ENCODE measurements at regions not wholly inside any gene's neighbourhood (a gene's known extent, or its start where the extent isn't known, plus 50 kb on each side); places are given as distances from the start of the nearest gene placed in this dataset.

DNA sequence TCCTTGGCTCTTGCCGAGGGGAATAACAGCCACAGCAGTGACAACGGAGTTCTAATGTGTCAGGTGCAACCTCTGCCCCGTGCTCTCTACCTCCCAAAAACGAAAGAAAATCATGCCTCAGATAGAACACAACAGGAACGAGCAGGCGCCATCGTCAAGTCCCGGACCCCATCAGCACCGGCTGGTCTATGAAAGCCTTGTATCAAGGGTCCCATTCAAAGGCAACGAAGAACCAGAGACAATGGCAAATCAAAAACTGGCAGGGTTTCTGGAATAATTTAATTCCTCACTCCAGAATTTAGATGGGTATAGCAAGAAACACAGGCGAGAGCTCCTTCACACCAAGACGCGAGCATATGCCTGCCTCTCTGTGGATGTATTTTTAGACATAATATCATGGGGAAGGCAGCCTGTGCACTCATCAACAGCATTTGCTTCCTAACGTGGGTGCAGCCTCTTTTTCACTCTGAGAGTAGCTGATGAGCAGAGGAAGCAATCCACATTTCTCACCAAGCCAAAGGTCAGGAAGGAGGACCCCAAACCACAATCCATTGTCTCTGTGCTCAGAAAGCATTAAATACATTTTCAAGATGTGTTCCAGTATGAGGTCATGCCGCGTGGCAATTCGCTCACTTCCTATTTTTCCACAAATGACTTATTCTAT, 193.4 kb upstream of the BLID start:
- DNase-seq, result no peak

DNA sequence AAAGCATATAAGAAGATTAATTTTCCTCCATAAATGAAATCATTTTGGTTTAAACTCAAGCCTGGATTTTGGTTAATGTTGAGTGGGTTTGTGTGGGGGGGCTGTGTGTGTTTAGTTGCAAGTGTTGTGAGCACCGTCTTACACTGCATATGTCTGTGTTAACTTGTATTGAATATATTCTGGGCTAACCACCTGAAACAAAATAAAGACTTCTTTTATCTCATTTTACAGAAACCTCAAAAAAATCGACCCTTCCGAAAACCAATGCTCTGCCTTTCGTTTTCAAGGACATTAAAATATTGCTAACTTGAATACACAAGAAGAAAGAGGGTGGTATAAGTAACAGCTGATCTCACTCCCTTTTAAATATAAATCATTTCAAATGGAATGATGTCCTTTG, 192.2 kb upstream of the BLID start:
- no peak for DNase-seq

DNA sequence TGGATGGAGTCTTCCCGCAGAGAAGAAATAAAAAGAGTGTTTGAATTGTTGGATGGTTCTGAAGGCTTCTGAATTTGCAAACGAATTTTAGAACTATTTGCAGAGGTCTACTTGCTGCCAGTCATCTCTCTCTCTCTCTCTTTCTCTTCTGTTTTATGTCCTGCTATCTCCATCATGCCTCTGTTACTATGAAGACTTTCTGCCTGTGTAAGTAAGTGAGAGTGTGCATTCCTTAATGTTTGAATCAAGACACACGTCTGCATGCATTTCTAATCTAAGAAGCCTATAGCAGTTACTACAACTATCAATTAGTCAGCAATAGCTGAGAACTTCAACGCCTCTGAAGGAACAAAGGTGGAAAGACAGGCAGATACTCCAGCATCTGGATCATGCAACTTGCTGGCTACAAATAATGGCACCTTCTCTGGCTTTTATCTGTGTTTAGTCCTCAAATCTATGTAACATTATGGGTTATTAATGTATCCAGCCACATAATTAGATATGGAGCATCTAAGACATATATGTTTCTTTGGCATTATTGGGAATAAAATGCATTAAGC, 191.5 kb upstream of the BLID start:
- no peak for DNase-seq

DNA sequence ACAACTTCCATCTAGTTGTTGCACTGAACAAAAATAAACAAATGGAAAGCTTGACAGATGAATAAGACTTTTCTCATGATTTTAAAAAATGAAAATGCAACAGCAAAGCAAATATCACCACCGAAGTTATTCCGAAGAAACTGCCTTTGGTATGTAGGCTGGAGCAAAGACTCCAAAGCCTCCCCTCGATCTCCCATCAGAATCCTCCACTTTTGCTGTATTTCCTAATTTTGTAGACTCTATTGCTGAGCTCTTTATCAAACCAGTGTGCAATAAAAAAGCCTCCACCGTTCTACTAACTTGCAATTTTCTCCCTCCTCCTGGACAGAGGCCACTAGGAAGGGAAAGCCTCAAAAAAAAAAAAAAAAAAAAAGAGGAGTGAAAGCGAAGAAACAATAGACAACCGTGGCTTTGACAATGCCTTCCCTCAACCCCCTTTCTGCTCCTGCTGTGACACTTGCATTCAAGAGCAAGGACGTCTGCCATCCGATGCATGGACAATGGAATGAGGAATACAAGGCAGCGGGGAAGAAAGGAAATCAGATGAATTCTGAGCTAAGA, 190.9 kb upstream of the BLID start:
- DNase-seq, result no peak

DNA sequence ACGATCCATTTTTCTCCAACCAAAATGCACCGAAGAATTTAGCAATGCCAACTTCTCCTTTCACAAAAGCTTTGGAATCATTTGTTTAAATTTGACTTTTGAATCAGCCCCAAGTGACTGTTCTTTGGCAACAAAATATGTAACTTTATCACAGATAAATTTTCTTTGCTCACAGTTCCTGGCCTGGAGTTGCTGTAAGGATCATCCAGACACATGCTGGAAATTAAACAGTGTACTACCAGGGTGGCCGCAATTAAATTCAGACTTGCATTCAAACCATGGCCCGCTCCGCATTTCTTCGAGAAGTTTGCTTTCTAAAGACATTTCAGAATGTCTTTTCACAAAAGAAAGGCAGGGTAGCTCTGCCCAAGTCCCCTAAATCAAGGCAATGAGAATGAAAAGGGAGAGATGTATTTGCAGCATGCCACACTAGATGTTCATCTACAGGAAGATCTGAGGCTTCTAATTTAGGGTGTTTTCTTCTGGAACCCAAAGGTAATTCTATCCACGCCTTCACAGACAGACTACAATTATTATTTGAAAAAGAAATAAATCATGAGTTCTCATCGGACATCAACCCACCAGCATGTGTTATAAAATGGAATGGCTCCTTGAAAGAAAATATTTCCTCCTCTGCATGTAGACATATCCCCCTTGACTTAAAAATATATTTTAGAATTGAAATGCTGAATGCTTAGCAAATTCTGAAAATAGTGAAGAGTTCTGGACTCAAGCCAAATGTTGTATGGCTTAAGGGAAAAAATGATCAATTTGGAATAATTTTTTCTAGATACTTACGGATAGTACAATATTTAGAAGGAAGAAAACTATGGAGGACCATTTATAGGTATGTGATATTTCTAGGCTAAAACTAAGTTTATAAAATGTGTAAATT, 189.7 kb upstream of the BLID start:
- DNase-seq, result no peak

DNA sequence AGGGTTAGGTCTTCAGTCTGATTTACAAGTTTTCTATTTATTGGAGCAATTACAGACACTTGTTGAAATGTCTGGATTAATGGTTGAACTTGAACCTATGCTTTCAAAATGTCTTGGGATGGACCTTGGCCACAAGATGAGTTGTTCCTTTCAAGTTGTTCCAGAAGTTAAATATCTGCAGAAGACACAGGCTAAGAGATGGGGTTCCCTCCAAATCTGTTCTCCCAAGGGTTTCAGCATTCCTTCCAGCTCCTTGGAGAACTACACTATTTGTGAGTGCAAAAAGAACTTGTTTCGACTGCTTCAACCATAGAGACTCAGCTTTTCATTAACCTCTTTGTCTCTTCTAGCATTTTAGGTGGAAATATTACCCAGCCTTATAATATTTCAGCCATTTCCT, 189.0 kb upstream of the BLID start:
- no peak for DNase-seq

DNA sequence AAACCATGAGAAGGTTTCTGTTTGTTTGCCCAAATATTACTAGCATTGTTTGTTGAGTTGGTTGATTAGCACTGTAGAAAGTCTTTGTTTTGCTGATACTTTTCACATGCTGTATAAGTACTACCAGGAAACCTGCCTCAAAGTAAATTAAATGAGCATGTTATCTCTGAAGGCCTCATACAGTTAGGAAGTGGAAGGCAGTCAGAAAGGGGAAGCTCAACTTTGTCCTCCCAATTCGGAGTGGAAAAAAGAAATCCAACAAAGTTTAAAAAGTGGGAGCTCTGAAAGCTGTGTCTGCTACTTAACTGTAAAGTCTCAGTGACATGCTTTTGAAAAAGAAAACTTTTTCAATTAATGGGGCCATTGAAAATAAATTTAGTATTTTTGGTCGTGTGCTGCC, 188.3 kb upstream of the BLID start:
- DNase-seq, result no peak

DNA sequence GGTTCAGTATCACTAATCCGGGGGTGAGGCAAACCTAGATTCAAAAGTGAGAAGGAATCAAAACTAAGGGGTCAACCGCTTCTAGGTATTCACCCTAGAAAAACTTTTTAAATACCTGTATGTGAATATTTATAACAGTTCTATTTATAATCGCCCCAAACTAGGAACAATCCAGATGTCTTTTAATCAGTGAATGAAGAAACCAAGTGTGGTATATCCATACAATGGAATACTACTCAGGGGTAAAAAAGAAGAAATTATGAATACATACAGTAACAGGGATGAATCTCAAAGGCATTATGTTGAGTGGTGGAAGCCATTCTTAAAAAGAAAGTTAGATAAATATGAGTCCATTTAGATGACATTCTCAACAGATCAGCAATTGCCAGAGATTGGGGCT, 178.0 kb upstream of the BLID start:
- no peak for DNase-seq

DNA sequence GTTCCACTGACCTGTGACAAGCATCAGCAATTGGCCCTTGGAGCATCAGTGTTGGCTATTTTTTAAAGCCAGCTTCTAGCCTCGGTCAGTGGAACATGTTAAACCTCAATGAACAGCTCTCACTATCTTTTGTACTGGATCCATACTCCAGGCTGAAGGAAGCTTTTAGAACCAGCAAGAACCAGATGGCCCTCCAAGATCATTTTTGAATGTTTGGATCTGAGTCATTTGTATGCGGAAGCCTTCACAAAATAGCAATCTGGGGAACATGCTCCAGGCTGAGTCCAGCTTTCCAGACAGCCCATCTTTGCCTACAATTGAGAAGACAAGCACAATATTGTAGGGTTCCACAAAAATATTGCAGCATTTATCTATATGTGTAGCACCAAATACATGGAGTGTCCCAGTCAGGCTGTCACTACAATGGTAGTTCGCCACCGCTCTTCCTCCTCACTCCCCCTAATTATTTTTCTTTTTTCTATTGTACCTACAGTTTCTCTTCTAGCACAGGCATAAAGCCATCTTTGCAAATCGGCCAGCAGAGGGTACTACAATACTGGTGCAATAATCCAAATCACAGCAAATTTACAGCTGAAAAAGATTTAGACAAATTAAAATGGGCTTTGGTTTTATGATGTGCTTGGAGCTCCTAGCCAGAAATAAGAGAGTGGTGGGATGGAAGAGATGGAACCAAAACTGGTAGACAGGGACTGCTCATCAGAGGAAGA, 177.4 kb upstream of the BLID start:
- DNase-seq, result no peak

DNA sequence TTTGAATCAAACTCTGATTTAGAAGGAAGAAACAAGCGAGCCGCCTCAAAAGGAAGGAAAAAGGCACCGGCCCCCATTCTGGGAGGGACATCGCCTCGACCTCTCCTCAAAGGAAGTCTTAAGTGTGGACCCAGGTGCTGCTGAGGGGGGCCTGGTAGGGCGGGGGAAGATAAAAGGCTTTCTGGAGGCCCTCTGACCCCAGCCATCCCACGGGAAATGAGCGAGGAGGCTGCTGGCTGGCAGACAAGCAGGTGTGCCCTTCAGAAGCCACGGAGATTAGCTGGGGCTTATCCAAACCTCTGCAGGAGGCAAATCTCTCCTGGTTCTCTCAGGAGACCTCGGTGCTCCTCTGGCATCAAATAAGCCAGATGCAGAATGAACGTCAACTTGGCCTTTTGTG, 171.4 kb upstream of the BLID start:
- DNase-seq, result no peak

DNA sequence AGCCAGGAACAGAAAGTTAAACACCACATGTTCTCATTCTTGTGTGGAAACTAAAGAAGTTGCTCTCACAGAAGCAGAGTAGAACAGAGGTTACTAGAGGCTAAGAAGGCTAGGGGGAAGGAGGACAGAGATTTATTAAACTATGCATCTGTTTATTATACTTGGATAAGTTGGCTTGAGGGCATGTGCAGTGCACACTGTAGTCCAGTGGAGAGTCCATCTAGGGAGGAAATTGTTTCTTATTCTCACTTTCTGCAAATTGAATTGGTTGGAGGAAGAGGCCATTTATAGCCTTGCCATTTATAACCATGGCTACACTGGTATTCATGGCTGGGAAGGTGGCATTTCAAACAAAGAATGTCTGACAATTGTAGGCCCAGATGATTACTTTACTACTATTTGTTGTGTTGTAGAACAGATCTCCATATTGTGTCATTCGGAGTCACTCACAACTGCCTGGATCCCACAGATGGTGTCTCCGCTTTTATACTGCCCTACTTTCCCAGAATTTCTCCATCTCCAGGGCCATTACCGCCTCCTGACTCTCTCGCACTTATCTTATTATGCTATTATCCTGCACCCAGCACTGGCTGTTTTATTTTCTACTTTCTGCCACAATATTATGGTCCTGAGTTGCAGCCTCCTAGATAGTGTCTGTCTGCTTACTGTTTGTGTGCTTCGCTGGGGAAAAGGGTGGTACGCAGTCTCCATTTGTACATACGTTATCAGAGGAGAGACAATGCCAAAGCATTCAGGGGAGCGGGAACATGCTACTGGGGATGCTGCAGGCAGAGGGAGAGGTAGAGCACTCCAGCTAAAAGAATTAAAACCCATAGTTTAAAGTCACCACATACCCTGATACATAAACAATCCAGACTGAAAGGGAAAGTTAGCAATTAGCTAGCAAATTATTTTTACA, 169.3 kb upstream of the BLID start:
- no peak for DNase-seq

DNA sequence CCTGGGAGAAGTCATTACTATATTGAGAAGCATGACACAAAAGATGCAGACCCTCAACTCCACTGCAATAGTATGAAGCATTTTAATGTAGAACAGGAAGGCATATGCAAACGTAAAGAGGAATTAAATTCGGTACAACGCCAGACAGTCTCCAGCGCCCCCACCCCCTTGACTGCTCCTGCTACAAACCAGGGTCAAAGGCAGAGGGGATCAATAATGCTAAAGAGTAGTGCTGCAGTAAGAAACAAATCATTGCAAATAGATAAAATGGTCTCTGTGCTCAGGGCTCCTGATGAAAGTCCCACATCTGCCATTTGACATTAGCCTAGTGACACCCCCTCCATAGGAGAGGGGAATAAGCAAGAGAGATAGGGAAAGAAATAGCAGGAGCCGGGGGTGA, 164.9 kb upstream of the BLID start:
- no peak for DNase-seq

DNA sequence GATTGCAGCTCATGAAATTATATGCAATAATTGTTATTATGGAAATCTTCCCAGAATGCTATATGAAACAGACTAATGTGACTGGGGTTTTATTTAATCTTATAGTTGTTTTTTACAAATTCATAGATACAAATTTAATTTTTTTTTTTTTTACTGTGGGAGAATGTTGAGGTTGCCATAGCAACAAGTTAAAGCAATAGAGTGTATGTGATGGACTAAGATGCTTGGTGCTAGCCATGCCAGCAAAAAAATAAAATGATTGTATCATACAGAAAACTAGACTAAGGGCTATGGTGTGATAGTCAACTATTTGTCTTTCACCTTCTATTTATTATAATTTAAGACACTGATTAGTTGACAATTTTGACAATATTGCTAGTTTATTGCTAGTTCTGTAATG, 163.2 kb upstream of the BLID start:
- DNase-seq, result no peak

DNA sequence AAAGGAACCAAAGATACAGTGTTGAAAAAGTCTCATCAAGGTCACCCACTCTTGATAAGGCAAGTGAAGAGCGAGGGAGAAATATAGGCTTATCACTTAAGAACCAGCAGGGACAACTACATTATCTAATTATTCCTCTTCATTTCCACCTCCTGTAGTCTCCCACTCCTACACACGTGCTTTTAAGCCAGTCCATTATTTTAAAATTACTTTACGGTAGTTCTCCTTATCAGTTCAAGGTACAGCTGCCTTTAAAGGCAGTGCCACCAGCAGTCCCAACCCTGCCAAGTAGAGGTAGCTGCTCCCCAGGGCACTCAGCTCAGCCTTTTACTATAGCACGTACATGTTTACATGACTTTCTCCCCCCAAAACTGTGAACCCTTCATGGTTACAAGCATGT, 161.5 kb upstream of the BLID start:
- no peak for DNase-seq

DNA sequence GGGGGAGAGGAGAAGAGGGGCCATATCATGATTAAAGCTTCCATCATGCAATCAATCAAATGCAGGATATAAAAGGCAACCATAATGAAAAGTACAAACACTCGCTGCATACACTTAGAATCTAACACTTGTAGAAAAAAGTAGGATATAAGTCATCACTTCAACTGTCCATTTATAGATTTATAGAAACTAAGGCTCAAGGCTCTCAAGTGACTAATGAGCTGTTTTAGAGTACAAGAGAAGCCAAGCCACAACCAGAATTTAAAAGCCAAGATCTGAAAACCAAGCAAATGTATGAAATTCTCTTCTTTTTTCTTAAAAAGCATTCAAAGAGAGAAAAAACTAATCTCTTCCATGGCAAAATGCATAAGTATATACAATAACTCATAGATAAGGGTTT, 160.2 kb upstream of the BLID start:
- DNase-seq, result no peak

DNA sequence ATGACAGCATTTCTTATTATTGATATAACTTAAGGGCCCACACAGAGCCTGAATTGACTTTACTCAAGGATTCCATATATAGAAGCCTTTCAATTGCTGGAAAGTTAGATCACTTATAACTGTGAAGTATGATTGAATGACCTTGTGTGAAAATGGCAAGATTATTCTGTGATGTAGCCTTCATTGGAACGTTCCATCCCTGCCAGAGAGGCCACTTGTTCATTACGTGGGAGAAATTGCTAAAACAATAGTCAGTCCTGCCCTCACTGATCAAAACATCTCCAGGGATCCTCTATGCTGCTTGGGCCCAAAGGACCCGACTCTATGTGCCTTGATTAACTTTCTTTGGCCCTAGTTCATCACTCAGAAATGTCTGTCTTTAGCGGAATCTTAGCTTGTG, 159.5 kb upstream of the BLID start:
- no peak for DNase-seq

DNA sequence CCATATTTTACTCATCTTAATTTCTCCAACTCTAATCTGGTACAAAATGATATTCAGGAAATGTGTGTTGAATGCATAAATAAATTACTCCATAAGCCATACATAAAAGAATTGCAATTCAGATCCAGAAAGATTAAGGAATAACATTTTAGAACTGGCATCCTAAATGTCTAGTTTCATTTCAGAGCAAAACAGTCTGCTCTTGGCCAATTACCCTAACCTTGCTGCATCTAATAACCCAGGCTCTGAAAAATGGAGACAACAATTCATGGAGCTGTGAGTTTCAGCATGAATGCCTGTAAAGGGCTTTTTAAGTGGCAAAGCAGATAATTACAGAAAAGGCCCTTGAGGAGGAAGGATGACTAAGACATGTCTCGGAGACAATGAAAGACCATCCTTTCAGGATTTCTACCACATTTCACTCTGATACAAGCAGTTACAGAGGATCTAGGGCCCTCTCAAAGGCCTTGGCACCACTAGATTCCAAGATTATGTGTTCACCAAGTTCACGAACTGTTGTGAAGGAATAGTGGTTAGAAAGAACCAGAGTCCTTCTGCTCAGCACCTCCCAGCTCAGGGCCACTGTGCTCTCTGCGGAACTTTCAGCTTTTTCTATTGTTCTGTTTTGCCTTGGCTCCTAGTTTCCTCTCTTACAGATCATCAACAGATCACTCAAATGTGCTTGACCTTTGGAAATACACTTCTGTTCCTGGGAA, 157.6 kb upstream of the BLID start:
- DNase-seq, result no peak

DNA sequence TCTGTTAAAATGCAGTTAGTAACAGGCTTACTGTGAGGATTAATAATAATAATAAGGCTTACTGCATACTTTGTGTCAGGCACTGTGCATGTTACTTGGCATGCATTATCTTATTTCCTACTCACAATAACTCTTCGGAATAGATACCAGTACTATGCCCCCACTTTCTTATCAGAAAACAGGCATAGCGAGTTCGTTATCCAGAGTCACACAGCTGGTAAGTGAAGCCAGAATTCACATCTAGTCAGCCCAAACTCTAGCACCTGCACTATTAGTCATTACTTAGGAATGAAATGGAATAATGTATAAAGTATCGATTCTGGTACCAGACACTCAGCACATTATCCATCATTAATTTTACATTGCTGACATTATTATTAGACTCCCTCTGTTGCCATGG, 155.7 kb upstream of the BLID start:
- no peak for DNase-seq

DNA sequence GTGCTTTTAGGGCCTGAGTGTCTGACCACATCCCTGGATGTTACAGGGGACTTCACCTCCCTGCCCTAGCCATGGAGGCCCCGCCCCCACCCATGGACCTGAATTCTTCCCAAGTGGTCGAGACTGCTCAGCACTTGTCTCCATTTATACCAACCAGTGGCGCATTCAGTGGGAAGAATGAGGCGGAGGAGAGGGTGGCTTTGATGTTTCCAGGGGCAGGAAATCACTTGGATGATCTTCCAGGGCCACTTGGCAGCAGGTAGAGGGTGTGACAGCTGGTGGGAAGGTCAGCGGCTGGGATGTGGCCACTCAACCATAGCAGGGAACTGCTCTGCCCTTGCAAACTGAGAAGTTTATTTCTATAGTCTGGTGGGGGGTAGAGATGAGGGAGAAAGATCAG, 155.1 kb upstream of the BLID start:
- DNase-seq, result no peak

DNA sequence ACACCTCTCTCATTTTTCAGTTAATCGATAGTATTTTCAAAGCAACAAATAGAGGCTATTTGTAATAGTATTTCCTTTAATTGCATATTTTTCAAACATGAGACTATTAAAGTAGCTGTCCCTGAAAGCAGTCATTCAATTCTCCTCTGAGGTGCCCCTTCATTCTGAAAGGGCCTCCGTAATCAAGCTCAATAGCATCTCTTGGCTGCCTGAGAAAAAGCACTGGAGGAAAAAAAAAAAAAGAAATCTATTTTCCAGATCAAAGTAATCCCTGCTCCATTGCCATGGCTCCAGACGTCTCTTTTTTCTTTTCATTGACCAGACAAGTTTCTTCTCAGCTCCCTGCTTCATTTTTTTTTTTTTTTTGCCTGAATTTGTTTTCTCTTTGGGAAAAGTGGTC, 154.5 kb upstream of the BLID start:
- no peak for DNase-seq

DNA sequence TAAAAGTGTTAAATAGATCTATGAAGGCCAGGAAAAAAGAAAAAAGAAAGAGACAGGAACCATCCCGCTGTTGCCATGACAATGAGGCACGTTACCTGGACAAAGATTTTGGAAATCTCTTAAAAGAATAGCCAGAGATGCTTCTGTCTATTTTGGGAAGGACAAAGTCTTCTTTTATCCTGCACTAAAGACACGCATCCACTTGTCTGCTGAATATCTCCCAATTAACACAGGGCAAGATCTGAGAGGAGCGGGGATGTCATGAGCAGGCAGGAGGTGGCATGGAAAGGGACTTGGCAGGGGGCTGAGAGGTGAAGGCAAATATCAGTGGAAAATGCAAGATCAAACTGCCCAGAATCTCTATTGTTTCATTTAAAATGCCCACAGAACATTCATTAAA, 153.8 kb upstream of the BLID start:
- DNase-seq, result no peak
